HepG2 (cell line): ENCODE measurements at regions not wholly inside any gene's neighbourhood (a gene's known extent, or its start where the extent isn't known, plus 50 kb on each side); places are given as distances from the start of the nearest gene placed in this dataset.

Experiments
- ATAC-seq: fragments of 200-7000 bp; cut with Tn5 transposase; 3 replicates; pipeline ENCODE4 v1.9.1; 2020; ENCODE audit warnings: mild to moderate bottlenecking, moderate library complexity
- BruUV-seq: library from RNA; stranded (reverse); fragments of 400-500 nt; replicated peaks from 2 replicates; lab custom pipeline; 2021; lab: Mats Ljungman, UMichigan
- CTCF ChIA-PET: fragments of 300-600 bp; formaldehyde crosslinking; extraction: SDS; loops from one replicate; lab custom pipeline; 2021; ENCODE audit warnings: low total read pairs, inconsistent platforms, low intra/inter-chr PET ratio; lab: Yijun Ruan, JAX
- POLR2A ChIA-PET: fragments of 350-600 bp; sonication (Branson Sonifier 250); formaldehyde crosslinking; loops from one replicate; lab custom pipeline; 2020; ENCODE audit warnings: antibody characterized with exemption, inconsistent platforms; lab: Yijun Ruan, JAX
- DNase-seq: peaks from one replicate; pipeline ENCODE4 v3.0.0-alpha.2; 2015; ENCODE audit warnings: low spot score
- FAIRE-seq: peaks from 3 replicates; lab custom pipeline; 2011; peaks lifted over from hg19 to GRCh38; lab: Jason Lieb, UNC
- H2AFZ ChIP-seq: one replicate; pipeline ENCODE4 v1.6.1; 2011; ENCODE audit warnings: low read length, inconsistent platforms
- H3K27ac ChIP-seq: fragments of 300-600 bp; 3 replicates; pipeline ENCODE4 v1.8.0; 2011; ENCODE audit warnings: mixed run types, mild to moderate bottlenecking, mixed read lengths, low read length, inconsistent platforms; ENCODE audit not compliant: insufficient read depth; ENCODE audit errors: extremely low read length
- H3K27me3 ChIP-seq, 2 experiments: fragments of 200-600 bp in 1 of 2; 2 replicates in 1 of 2; 3 replicates in 1 of 2; pipeline versions ENCODE4 v1.6.0 to v1.8.0; 2011; ENCODE audit warnings: low read length in 2 of 2, mild to moderate bottlenecking in 2 of 2, moderate library complexity in 2 of 2, inconsistent platforms in 1 of 2; ENCODE audit not compliant: insufficient read depth in 2 of 2, control insufficient read depth in 1 of 2
- H3K36me3 ChIP-seq, 2 experiments: fragments of 200-600 bp in 1 of 2; replicated peaks in 1 of 2; 2 replicates in 1 of 2; 3 replicates in 1 of 2; pipeline versions ENCODE4 v1.5.1 to v1.8.0; 2011; ENCODE audit warnings: low read length in 2 of 2, inconsistent platforms in 1 of 2; ENCODE audit not compliant: insufficient read depth in 2 of 2, control insufficient read depth in 1 of 2
- H3K4me1 ChIP-seq: 2 replicates; pipeline ENCODE4 v1.5.1; 2012; ENCODE audit warnings: low read length, inconsistent platforms; ENCODE audit not compliant: insufficient read depth
- H3K4me2 ChIP-seq: 2 replicates; pipeline ENCODE4 v1.6.0; 2011; ENCODE audit warnings: low read depth, low read length, inconsistent platforms
- H3K4me3 ChIP-seq, 3 experiments: fragments of 200-600 bp in 1 of 3; sonication (generic), shearing (Covaris generic) in 1 of 3; replicated peaks in 1 of 3; 2 replicates each; pipeline ENCODE4 v1.5.1; 2011 to 2016; ENCODE audit warnings: low read length in 3 of 3, inconsistent platforms in 2 of 3, low read depth in 2 of 3, mild to moderate bottlenecking in 2 of 3, control low read depth in 1 of 3, mixed read lengths in 1 of 3; ENCODE audit not compliant: insufficient read depth in 1 of 3
- H3K79me2 ChIP-seq: one replicate; pipeline ENCODE4 v1.6.1; 2011; ENCODE audit warnings: low read length, inconsistent platforms; ENCODE audit not compliant: insufficient read depth
- H3K9ac ChIP-seq: 2 replicates; pipeline ENCODE4 v1.6.0; 2011; ENCODE audit warnings: mild to moderate bottlenecking, low read depth, low read length, inconsistent platforms; ENCODE audit not compliant: insufficient read depth
- H3K9me3 ChIP-seq: 2 replicates; pipeline ENCODE4 v1.5.1; 2012; ENCODE audit warnings: mild to moderate bottlenecking, low read length
- H4K20me1 ChIP-seq: 2 replicates; pipeline ENCODE4 v1.6.0; 2011; ENCODE audit warnings: inconsistent platforms, mild to moderate bottlenecking, low read length, moderate library complexity; ENCODE audit not compliant: insufficient read depth
- AKAP8 ChIP-seq: sonication (generic); formaldehyde crosslinking; IDR thresholded peaks from 2 replicates; pipeline ENCODE4 v1.5.1; 2020; ENCODE audit warnings: mild to moderate bottlenecking, missing genetic modification reagents
- E2F2 ChIP-seq: sonication (generic); formaldehyde crosslinking; IDR thresholded peaks from 2 replicates; pipeline ENCODE4 v1.4.0; 2020; ENCODE audit warnings: missing genetic modification reagents, borderline replicate concordance
- ETV5 ChIP-seq: IDR thresholded peaks from 2 replicates; pipeline ENCODE4 v1.6.1; 2018; ENCODE audit warnings: missing biosample characterization, missing genetic modification reagents, inconsistent platforms, borderline replicate concordance
- GATAD2A ChIP-seq: IDR thresholded peaks from 2 replicates; pipeline ENCODE4 v1.6.1; 2016
- GTF3A ChIP-seq: sonication (generic); formaldehyde crosslinking; conservative IDR thresholded peaks from 2 replicates; pipeline ENCODE4 v1.4.0; 2020; ENCODE audit warnings: mild to moderate bottlenecking, missing genetic modification reagents
- KLF13 ChIP-seq: sonication (generic); formaldehyde crosslinking; IDR thresholded peaks from 2 replicates; pipeline ENCODE4 v1.4.0; 2020; ENCODE audit warnings: mild to moderate bottlenecking, missing genetic modification reagents
- MXD3 ChIP-seq: IDR thresholded peaks from 2 replicates; pipeline ENCODE4 v1.6.1; 2016; ENCODE audit warnings: mild to moderate bottlenecking, missing biosample characterization, missing genetic modification reagents
- PPARG ChIP-seq: conservative IDR thresholded peaks from 2 replicates; pipeline ENCODE4 v1.6.1; 2016; ENCODE audit warnings: missing biosample characterization, missing genetic modification reagents
- SALL1 ChIP-seq: sonication (generic); formaldehyde crosslinking; IDR thresholded peaks from 2 replicates; pipeline ENCODE4 v1.8.0; 2022; ENCODE audit warnings: mild to moderate bottlenecking, missing genetic modification reagents
- SRSF1 ChIP-seq: fragments of 200-400 bp; formaldehyde crosslinking; optimal IDR thresholded peaks from 2 replicates; pipeline ENCODE3; 2017; ENCODE audit warnings: mild to moderate bottlenecking, low read depth, low read length, moderate library complexity
- ZBTB43 ChIP-seq: sonication (generic); formaldehyde crosslinking; conservative IDR thresholded peaks from 2 replicates; pipeline ENCODE4 v1.4.0; 2020; ENCODE audit warnings: missing genetic modification reagents
- ZC3H4 ChIP-seq: sonication (generic); formaldehyde crosslinking; IDR thresholded peaks from 2 replicates; pipeline ENCODE4 v1.4.0; 2020; ENCODE audit warnings: missing genetic modification reagents, borderline replicate concordance
- ZNF331 ChIP-seq: sonication (generic); formaldehyde crosslinking; IDR thresholded peaks from 2 replicates; pipeline ENCODE4 v1.4.0; 2020; ENCODE audit warnings: missing genetic modification reagents
- ZNF576 ChIP-seq: sonication (generic); formaldehyde crosslinking; IDR thresholded peaks from 2 replicates; pipeline ENCODE4 v1.4.0; 2020; ENCODE audit warnings: mild to moderate bottlenecking, missing genetic modification reagents
- ZNF609 ChIP-seq: sonication (generic); formaldehyde crosslinking; IDR thresholded peaks from 2 replicates; pipeline ENCODE4 v1.4.0; 2020; ENCODE audit warnings: mild to moderate bottlenecking, missing genetic modification reagents, borderline replicate concordance
- whole genome bisulfite sequencing: methylation state at CpG from one replicate; pipeline ENCODE4 v1.1.6; 2017; ENCODE audit warnings: low lambda C conversion rate; 5-methylcytosine and 5-hydroxymethylcytosine counted together
- in situ Hi-C: cut with HindIII; loops from 2 replicates; pipeline ENCODE4 v1.10.0; 2017; ENCODE audit warnings: low pct_unique_long_range_greater_than_20kb; ENCODE audit not compliant: extremely low pct_ligation_motif_present
- intact Hi-C: fragments of 100-400 bp; cut with micrococcal nuclease; formaldehyde crosslinking; loops from one replicate; pipeline ENCODE4 v1.10.0; 2022; ENCODE audit not compliant: unreplicated experiment

GRCh38 chr9:105064248-105065097 is 136.5 kb upstream of the ABCA1 start:
- no peak overlapping the region for H2AFZ ChIP-seq
- no peaks in the 10 kb centered on the region for H3K27me3 ChIP-seq
- peak overlapping the region; percentile 63 for H3K27ac ChIP-seq
- H4K20me1 ChIP-seq = no peaks in the 10 kb centered on the region
- ChIA-PET POLR2A (interaction anchor here (0.7 to 3.1 kb wide), 12 partner anchors 11 to 354 kb away, joined by 3 to 36 read pairs (median 6); partner anchors contain the start of gene ABCA1), CTCF (no interaction called here)
- no peaks in the 10 kb centered on the region for H3K79me2 ChIP-seq
- no TSS peak for BruUV-seq
- ATAC-seq (peak; percentile 89), FAIRE-seq (peak; percentile 77), DNase-seq (peak; percentile 96)
- H3K9me3 ChIP-seq = no peaks in the 10 kb centered on the region
- intact Hi-C loops (loop anchor here (1.0 to 2.0 kb wide), 5 partner anchors 10 to 354 kb away; no protein-coding TSS in a partner anchor), in situ Hi-C loops (loop anchor here (10.0 kb wide), 1 partner anchor 140 kb away; the partner anchor contains the start of gene ABCA1)
- peak overlapping the region; percentile 1 to 64 (median 46); a peak in 4 of 6 replicates for H3K4me3 ChIP-seq
- H3K4me1 ChIP-seq = peaks cover 62% of the 10 kb centered on the region
- under 1% methylated on average over 9 of the region's 12 CpGs for WGBS
- peak overlapping the region; percentile 54 for H3K9ac ChIP-seq
- H3K36me3 ChIP-seq = no peaks in the 10 kb centered on the region
- H3K4me2 ChIP-seq = peak overlapping the region; percentile 98
- no peak for TF ChIP-seq MXD3 (CRISPR knock-in tag)
- TF ChIP-seq ZNF609 (CRISPR knock-in tag) = peak; percentile 41; the same call in 1 of the 2 replicates
- TF ChIP-seq ETV5 (CRISPR knock-in tag) = peak; percentile 6
- TF ChIP-seq KLF13 (CRISPR knock-in tag) = no peak
- TF ChIP-seq ZC3H4 (CRISPR knock-in tag) = no peak
- peak; percentile 87 for TF ChIP-seq GATAD2A
- TF ChIP-seq ZNF331 (CRISPR knock-in tag) = peak; percentile 79
- 0 out of 2 replicates have a peak, but pooled peaks have one; percentile 25 for TF ChIP-seq ZBTB43 (CRISPR knock-in tag)
- no peak for TF ChIP-seq ZNF576 (CRISPR knock-in tag)
- peak; percentile 55; the same call in 1 of the 2 replicates for TF ChIP-seq PPARG (CRISPR knock-in tag)
- TF ChIP-seq E2F2 = no peak
- TF ChIP-seq GTF3A (CRISPR knock-in tag) = no peak
- peak; percentile 73 for TF ChIP-seq SALL1 (CRISPR knock-in tag)
- no peak for TF ChIP-seq AKAP8 (CRISPR knock-in tag)
- TF ChIP-seq SRSF1 = no peak
